CD4-positive, alpha-beta T cell treated with Interleukin-15 for 4 hours (primary cell): ENCODE measurements at regions not wholly inside any gene's neighbourhood (a gene's known extent, or its start where the extent isn't known, plus 50 kb on each side); places are given as distances from the start of the nearest gene placed in this dataset.

ENCODE experiments used
- DNase-seq: peaks from one replicate; pipeline ENCODE4 v3.0.0-alpha.2; 2020; ENCODE audit warnings: low spot score

DNA sequence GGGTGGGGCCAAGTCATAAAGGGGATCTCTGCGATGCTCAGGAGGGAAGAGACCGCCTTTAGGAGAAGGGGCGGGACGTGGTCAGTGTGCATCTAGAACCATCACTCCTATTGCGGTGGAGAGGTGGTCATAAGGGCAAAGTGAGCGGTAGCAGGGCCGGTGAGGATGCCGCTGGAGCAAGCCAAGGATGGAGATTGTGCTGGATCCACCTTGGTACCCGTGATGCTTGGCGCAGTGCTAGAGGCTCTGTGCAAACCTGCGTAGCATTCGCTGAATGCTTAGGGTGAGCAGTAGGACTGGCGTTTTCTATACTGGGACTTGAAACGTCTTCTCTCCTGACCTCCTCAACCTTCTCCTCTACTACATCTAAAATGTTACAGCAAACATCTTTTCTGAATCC is 294.2 kb downstream of the FGF9 start:
- no peak for DNase-seq

DNA sequence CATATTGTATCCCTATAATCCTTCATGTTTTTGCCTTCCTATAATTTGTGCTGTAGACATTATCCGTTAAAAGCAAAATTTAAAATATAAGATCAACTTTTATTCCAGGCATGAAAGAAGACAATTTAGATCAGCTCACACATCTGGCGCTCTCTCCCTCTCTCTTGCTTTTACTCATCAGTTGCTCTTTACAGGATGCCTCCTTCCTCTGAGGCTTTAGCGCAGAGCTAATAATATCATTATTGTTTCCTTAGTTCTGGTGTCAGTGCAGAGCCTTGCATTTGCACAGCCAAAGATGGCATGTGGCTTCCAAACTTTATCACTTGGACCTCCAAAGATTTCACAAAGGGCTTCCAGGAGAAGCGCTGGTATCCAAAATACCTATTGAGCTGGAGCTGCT is 295.1 kb downstream of the FGF9 start:
- DNase-seq = no peak

DNA sequence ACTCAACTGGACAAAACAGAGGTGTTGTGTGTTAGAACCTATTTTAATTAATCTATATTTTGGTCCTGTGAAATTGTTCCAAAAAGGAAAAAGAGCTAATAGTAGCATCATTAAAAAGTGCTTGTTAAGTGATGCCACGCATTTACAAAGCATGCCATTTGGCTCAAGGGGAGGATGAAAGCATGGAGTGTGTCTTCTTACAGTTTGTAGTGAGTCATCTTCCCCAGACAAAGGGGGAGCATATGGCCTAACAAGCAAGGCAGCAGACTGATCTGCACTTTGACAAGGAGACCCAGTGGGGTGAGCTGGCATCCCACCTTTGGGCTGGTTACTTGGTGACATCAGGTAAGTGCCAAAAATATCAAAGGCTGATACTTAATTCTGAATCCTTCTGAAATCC is 297.0 kb downstream of the FGF9 start:
- no peak for DNase-seq

DNA sequence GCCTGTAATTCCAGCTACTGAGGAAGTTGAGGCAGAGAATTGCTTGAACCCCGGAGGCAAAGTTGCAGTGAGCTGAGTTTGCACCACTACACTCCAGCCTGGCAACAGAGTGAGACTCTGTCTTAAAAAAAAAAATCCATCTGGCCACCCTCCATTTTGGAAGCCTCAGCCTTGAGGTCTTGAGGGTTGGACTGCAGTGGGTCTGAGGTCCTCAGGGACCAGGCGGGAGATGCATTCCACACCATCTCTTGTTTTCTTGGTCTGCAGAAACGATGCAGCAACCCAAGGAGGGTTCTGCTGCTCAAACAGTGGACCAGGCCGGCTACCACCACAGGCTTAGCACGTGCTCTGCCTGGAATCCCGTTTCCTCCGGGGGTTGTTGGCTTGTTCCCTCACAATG is 299.3 kb downstream of the FGF9 start:
- no peak for DNase-seq

DNA sequence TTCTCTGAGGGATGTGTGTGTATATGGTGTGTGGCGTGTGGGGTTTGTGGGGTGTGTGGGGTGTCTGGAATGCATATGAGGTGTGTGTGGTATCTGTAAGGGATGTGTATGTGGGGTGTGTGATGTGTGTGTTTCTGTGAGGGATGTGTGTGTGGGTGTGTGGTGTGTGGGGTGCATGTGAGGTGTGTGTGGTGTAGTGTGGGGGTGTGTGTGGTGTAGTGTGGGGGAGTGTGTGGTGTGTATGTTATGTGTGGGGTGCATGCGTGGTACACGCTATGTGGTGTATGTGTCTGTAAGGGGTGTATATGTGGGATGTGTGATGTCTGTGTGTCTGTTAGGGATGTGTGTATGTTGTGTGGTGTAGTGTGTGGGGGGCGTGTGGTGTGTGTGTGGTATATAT is 300.0 kb downstream of the FGF9 start:
- DNase-seq = no peak

DNA sequence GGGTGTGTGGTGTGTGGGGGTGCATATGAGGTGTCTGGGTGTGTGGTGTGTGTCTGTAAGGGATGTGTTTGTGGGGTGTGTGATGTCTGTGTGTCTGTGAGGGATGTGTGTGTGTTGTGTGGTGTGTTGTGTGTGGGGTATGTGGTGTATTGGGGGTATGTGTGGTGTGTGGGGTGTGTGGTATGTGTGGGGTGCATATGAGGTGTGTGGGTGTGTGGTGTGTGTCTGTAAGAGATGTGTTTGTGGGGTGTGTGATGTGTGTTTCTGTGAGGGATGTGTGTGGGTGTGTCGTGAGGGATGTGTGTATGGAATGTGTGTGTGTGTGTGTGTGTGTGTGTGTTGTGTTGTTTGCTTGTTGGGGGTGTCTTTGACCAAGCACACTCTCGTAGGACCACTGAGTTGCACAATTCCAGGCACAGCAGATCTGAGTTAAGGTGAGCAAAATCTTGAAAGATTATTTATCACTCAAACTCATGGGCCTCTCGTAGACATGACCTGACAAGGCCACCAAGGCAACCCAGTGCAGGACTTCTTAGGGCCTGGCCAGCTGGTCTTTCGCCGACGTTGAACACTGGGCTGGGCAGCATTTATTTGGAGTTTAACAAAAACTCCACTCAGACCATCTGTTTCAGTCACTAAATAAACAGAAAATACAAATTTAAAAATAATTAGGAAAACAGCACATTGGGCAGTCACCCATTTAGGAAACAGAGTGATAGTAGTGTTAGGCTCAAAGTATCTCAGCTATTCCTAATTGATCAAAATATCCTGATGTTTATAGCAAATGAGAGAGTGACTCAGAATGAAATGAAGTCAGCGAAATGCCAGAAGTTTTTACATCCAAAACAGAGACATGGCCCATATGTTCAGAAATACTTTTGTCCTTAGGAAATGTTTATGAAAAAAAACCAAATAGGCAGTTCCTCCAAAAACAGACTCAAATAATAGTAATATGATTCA is 301.1 kb downstream of the FGF9 start:
- DNase-seq = no peak

DNA sequence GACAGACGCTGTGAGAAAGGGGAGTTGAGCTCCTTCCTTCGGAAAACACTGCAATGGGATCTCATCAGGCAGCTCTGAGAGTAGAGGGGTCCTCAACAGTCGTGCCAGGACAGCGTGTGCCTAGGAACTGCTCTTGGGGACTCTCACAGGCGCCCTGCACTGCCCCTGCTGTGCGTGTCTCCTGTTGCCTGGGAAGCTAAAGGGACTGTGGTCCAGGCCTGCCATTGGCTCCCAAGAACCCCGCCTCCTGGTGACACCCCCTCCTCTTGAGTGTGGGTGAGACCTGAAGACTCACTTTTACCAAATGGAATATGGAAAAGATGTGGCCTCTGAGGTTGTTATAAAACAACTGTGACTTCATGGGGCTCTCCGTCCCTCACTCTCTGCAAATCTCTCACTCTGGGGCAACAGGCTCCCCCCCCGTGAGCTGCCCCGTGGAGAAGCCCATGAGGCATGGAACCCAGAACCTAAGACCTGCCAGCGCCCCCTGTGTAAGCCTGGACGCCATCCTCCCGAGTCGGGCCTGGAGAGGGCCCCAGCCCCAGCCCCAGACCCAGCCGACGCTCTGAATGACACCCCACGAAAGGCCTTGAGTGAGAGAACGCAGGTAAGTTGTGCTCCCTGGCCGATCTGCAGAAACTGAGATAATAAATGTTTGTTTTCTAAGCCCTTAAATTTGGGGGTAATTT is 302.7 kb downstream of the FGF9 start:
- DNase-seq = no peak

DNA sequence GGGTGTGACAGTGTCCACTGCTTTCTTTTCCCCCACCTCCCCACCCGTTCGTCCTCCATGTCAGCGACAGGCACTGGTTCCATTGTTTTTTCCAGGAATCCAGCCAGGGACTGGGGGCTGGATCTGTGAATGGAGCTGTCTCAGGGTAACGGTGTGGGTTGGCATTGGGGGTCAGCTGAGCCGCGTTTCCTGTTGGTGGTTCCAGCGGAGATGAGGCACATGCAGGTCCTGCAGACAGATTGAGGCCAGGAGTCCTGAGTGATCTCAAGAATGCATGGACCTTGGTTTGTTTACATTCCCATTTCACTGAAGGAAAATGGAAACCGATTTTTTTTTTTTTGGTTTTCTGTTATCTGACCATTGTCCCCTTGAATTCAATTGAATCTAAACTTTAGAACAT is 303.9 kb downstream of the FGF9 start:
- DNase-seq = no peak

DNA sequence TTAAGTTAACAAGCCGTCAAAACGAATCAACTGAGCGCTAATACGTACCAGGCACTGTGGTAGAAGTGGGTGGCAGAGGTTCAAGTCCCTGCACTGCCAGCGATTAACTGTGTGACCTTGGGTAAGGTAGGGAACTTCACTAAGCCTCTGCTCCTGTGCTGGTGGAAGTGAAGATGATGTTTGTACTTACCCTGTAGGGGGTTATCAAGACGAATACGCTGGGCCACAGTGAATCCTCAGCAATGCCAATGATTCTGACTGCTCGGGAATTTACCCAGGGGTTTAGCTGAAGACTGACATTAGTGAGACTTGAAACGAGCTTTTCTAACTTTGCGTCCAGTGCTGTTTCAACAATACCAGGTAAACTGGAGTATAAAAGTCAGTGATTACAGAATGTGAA is 305.3 kb downstream of the FGF9 start:
- DNase-seq = no peak

DNA sequence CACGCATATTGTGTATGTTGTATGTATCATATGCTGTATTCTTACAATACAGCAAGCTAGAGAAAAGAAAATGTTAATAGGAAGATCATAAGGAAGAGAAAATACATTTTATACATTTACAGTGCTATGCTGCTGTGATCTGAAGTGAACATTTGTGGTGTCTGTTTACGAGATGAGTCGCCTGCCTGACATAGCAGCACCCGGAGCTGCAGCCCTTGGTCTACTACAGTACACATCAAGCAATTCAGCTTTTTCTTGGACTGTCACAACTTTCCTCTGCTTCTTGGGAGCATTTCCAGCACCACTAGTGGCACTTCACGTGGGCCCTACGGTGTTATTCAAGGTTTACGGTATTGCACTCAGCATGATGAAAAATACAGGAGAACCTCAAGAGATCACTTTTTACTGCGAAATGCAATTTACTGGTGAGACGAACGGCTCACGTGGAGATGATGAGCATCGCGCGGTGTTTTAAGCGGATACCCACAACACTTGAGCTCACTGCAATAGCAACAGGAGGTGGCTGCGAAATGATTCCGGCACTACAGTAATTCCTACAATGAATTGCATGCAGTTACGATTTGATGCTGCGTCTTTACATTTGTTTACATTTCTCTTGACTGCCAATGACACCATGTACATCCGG is 308.4 kb downstream of the FGF9 start:
- no peak for DNase-seq

DNA sequence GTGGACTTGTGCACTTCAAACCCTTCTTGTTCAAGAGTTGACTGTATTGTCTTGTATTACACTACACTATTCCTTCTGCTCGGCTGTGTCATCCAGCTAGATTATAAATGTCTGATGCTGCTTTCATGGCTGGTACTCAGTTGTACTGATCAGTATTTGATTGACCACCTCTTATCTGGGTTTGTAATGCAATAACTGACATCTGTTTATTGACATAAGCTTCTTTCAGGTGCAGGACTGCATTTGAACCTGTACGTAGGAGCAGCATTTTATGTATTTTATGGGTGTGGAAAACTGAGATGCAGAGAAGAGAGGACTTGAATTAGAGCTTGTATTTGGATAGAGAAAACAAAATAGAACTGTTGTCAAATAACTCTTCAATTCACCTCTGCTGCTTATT is 309.2 kb downstream of the FGF9 start:
- DNase-seq = no peak

DNA sequence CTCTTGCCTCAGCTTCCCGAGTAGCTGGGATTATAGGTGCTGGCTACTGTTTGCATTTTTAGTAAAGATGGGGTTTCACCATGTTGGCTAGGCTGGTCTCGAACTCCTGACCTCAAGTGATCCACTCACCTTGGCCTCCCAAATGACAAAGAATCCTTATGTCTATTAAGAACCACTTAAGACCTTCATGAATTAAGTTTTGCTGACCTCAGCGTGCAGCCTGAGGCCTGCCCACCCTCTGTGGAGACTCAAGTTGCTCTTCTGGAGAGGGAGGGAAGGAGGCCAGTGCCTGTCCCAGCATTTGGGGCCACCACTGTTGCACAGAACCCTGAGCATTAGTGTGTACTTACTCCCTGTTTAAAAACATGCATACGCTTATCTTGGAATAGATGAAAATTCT is 313.3 kb downstream of the FGF9 start:
- no peak for DNase-seq

DNA sequence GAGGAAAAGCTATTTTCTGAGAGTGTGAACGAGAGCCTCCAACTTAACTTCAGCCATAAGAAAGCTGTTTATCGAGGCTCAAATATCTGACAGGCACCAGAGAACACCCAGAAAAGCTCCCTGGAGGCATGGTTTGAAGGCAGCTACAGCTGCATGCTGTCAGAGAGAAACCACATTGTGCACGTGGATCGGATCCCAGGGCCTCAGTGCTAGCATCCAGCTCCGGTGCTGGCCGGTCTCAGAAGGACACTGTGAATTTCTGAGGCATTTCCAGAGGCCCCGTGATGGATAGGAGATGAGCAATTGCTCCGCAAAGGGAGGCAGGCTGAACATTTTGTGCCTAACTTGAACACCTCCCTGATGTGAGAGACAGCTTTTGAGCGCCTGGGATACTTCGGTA is 315.7 kb downstream of the FGF9 start:
- no peak for DNase-seq

DNA sequence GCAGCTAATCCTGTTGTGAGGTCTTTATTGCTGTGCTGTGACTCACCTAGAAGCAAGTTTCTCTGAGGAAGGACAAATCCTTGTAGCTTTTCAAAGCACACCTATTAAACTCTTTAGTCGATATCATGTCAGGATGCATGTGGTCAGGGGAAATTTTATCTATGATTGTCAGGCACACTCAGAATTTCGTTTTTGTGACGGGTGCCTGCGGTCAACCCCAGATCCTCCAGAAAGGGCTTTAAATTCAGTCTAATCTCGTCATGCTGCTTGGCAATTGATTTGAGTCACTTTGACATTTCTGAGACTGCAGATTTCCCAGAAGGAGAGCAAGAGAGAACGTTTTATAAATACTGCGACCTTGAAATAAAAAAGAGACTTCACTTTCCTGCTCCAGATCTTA is 316.9 kb downstream of the FGF9 start:
- DNase-seq = no peak

DNA sequence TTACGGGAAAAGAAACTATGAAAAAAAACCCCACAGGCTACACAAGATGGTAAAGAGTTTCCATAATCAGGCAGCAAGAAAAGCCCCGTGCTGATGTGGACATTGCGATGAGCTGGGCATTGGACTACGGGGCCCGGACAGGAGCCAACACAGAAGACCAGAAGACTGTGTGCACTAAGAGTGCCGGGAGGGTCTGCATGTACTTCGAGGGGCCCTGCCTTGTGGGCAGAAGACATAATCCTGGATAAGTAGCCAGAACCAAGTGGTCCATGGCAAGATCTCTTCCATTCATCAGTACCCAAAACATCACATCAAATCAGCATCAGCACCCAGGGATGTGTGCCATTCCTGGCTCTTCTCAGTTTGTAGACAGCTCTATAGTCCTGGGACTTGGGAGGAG is 317.8 kb downstream of the FGF9 start:
- no peak for DNase-seq

DNA sequence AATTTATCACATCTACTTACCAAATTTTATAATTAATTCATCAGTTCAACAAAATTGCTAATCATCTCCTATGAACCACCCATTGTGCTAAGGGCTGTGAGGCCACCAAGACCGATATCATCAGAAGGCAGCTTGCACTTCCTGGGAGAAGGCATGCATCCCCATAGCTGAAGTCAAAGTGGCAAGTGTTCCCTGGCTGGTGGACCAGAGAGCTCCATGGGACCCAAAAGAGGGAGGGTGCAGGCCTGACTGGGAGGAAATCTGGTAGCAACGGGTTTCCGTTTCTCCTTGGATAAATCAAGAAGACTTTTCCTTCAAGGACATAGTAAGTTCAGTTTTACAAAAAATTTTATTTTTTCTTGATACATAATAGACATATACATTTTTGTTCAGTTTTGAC is 325.2 kb downstream of the FGF9 start:
- DNase-seq = no peak

DNA sequence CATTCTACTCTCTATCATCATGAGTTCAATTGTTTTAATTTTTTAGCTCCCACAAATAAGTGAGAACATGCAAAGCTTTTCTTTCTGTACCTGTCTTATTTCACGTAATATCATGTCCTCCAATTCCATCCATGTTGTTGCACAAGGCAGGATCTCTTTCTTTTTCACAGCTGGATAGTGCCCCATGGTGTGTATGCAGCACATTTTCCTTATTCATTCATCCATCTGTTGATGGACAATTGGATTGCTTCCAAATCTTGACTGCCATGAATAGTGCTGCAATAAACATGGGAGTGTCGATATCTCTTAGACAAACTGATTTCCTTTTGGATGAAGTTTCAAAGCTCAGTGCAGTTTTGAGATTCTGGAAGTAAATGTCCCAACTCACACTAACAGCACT is 326.9 kb downstream of the FGF9 start:
- no peak for DNase-seq

DNA sequence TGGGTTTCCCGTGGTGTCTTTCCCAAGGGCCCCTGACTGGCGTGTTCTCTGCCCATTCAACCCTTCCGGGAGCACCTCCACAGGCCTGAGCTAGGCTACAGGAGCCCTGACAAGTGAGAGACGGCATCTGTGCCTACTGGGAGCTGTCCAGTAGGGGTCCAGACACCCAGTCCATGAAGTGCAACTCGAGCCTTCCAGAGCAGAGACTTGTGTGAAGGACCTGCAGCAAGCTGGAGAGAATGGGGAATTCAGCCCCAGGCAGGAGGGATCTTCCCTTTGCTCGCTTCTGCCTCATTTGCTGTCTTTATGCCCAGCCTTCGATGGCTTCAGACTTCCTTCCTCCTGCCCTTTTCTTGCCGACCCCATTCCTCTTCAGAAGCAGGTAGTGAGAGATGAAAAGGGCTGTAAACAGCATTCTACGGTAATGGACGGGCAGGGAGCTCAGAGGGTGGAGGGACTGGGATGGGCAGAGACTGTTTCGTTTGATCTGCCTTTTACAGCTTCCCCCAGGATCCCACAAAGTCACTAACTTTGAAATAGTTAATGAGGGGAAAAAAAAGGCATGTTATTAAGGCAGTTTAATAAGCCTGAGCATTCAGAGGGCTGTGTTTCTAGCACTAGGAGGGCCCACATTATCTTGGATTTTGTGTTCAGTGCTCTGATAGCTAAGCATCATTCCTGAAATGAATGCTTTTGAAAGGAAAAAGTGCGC is 327.6 kb downstream of the FGF9 start:
- no peak for DNase-seq

DNA sequence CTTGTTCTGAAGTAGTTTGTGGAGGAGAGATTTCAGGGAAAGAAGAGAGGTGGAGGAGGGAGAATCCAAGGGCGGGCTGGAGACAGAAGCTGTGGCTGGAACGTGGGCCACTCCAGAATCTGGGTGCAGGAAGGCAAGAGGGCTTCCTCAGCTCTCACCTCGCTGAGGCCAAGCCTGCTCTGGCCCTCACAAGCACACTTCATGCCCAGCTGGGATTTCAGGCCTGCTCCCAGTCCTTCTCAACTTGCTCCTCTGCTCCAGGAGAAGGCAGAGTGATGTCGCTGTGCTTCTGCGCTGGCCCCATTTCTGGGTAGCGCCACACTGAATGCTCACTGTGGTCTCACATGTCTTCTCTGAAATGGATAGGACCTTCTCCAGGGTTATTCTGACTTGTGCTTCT is 328.8 kb downstream of the FGF9 start:
- no peak for DNase-seq

DNA sequence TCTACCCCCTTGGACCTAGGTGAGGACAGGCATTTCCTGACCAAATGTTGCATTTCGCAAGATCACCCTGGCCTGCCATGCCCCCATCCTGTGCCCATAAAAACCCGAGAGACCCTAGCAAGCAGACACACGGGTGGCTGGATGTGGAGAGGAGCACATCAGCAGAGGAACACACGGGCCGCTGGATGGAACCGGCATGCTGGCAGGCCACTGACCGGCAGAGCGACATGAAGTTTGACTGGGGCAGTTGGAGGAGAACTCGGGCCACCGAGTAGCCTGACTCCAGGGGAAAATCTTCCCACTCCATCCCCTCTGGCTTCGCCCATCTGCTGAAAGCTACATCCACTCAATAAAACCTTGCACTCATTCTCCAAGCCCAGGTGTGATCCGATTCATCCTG is 329.3 kb downstream of the FGF9 start:
- no peak for DNase-seq

DNA sequence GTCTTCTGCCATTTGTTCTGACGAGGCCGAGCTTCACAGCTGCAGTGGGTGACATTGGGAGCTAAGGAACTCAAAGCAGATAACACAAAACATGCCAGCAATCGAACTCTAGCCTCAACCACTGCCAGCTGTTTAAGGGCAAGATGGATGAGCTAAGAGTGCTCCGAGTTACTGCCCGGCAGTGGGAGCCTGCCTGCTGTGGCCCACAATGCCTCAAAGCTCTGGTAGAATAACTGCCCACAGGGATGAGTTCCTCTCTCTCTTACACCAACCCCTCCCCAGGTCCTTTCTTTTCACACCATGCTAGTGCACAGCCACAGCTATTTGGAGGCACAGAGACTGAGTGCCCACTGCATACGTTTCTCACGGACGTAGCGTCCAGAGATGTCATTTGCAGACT is 330.5 kb downstream of the FGF9 start:
- DNase-seq = no peak

DNA sequence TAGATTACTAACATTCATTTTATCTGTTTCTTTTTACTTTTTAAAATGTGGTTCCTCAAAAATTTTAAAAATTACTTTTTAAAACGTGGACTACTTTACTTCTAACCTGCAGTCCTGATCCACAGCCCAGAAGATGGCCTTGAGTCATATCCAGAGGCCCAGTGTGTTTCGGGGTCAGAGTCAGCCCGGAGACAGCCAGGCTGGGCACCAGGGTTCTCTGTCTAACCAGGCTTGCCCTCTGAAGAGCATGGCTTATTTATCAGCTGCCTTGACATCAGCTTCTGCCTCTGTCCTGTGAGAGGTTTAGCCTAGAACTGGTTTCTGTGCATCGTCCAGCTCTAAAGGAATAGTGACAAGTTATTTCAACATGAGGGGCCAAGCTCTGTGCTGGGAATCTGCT is 332.0 kb downstream of the FGF9 start:
- DNase-seq = no peak

DNA sequence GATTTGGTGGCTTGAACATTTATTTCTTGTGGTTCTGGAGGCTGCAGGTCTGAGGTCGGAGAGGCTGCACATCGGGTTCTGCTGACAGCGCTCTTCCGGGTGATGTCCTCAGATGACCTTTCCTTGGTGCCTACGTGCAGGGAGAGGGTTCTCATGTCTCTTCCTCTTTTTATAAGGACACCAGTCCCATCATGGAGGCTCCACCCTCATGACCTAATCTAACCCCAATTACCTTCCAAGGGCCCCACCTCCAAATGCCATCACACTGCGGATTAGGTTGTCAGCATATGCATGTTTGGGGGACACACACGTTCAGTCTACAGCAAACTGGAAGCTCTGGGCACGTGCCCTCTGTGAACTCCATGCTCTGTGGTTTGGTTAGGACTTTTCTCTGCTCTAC is 338.6 kb downstream of the FGF9 start:
- DNase-seq = no peak
